ENCODE measurements at regions not wholly inside any gene's neighbourhood (a gene's known extent, or its start where the extent isn't known, plus 50 kb on each side); places are given as distances from the start of the nearest gene placed in this dataset.
A peak's percentile ranks its signal among the peaks of the same experiment; 100 is the strongest.

GRCh38 chr3:163971861-163972260, 1106.4 kb downstream of the SI start:
- no peak for DNase-seq (ENCODE audit: extremely low spot score)
- Histone ChIP-seq H3K27ac (replicated peaks in 1 of 4) (no peak overlapping the region), H3K4me1 (no peaks in the 10 kb centered on the region), H3K27me3 (no peaks in the 10 kb centered on the region), H3K36me3 (no peaks in the 10 kb centered on the region), H3K4me3 (no peak overlapping the region), H3K9me3 (no peaks in the 10 kb centered on the region)
- intact Hi-C loops (cut with DNase I): no loop called here
- TF ChIP-seq EP300 (IDR thresholded peaks at IDR 0.05): no peak
- TF ChIP-seq POLR2A (IDR thresholded peaks at IDR 0.05; ENCODE audit: low read depth): no peak

GRCh38 chr3:163957072-163957471, 1121.2 kb downstream of the SI start:
- intact Hi-C loops (cut with DNase I): no loop called here

GRCh38 chr3:163953526-163953925, 1124.8 kb downstream of the SI start:
- Histone ChIP-seq H3K4me1 (no peaks in the 10 kb centered on the region), H3K9me3 (no peaks in the 10 kb centered on the region), H3K27me3 (no peaks in the 10 kb centered on the region), H3K27ac (replicated peaks in 1 of 4) (no peak overlapping the region), H3K4me3 (no peak overlapping the region), H3K36me3 (no peaks in the 10 kb centered on the region)
- DNase-seq (ENCODE audit: extremely low spot score): no peak
- no peak for TF ChIP-seq POLR2AphosphoS5 (IDR thresholded peaks at IDR 0.05)
- TF ChIP-seq CTCF (IDR thresholded peaks at IDR 0.05): no peak
- no peak for TF ChIP-seq POLR2A (IDR thresholded peaks at IDR 0.05; ENCODE audit: low read depth)
- TF ChIP-seq EP300 (IDR thresholded peaks at IDR 0.05): no peak
- intact Hi-C loops (cut with DNase I): no loop called here
- WGBS: 76% methylated on average over 7 of the region's 9 CpGs

More at GRCh38 chr3:163957072-163957471, 1121.2 kb downstream of the SI start:
- no peak for TF ChIP-seq EP300 (IDR thresholded peaks at IDR 0.05)
- no peak for TF ChIP-seq POLR2A (IDR thresholded peaks at IDR 0.05; ENCODE audit: low read depth)
- TF ChIP-seq POLR2AphosphoS5 (IDR thresholded peaks at IDR 0.05): no peak
- no peak for TF ChIP-seq CTCF (IDR thresholded peaks at IDR 0.05)
- no peaks in the 10 kb centered on the region for H3K36me3 ChIP-seq
- no peak overlapping the region for H3K4me3 ChIP-seq
- no peak overlapping the region for H3K27ac ChIP-seq (replicated peaks in 1 of 4)
- no peak for DNase-seq (ENCODE audit: extremely low spot score)
- no peaks in the 10 kb centered on the region for H3K27me3 ChIP-seq
- no peaks in the 10 kb centered on the region for H3K4me1 ChIP-seq
- no peaks in the 10 kb centered on the region for H3K9me3 ChIP-seq

GRCh38 chr3:163952499-163952898, 1125.8 kb downstream of the SI start:
- Histone ChIP-seq H3K27ac (replicated peaks in 1 of 4) (no peak overlapping the region), H3K9me3 (no peaks in the 10 kb centered on the region), H3K4me1 (no peaks in the 10 kb centered on the region), H3K36me3 (no peaks in the 10 kb centered on the region), H3K27me3 (no peaks in the 10 kb centered on the region), H3K4me3 (no peak overlapping the region)
- DNase-seq (ENCODE audit: extremely low spot score): no peak
- TF ChIP-seq POLR2AphosphoS5 (IDR thresholded peaks at IDR 0.05): no peak
- TF ChIP-seq EP300 (IDR thresholded peaks at IDR 0.05): no peak
- no peak for TF ChIP-seq CTCF (IDR thresholded peaks at IDR 0.05)
- intact Hi-C loops (cut with DNase I): no loop called here
- WGBS: no CpG with 5 or more reads among the region's 3 CpGs

- intact Hi-C loops (cut with DNase I): no loop called here
- no peak overlapping the region for H3K27ac ChIP-seq (replicated peaks in 1 of 4)
- no peak for DNase-seq (ENCODE audit: extremely low spot score)
- WGBS: 33% methylated on average over 2 of the region's 2 CpGs
- no peak overlapping the region for H3K4me3 ChIP-seq
- H3K36me3 ChIP-seq: no peaks in the 10 kb centered on the region
- TF ChIP-seq POLR2A (IDR thresholded peaks at IDR 0.05; ENCODE audit: low read depth): no peak
- TF ChIP-seq EP300 (IDR thresholded peaks at IDR 0.05): no peak
- TF ChIP-seq POLR2AphosphoS5 (IDR thresholded peaks at IDR 0.05): no peak
- peak in 2 of 3 experiments; percentile 23 to 24 for TF ChIP-seq CTCF (IDR thresholded peaks at IDR 0.05)
- H3K9me3 ChIP-seq: no peaks in the 10 kb centered on the region
- no peaks in the 10 kb centered on the region for H3K4me1 ChIP-seq
- no peaks in the 10 kb centered on the region for H3K27me3 ChIP-seq
These were observed 1126.8 kb downstream of the SI start for GRCh38 chr3:163951397-163951987.
